ENCODE measurements at regions not wholly inside any gene's neighbourhood (a gene's known extent, or its start where the extent isn't known, plus 50 kb on each side); places are given as distances from the start of the nearest gene placed in this dataset.
"Not testable (repeated sequence)": the region's sequence is repeated elsewhere in the genome, so short reads cannot be mapped to it uniquely, and the experiment has no call there.

DNA sequence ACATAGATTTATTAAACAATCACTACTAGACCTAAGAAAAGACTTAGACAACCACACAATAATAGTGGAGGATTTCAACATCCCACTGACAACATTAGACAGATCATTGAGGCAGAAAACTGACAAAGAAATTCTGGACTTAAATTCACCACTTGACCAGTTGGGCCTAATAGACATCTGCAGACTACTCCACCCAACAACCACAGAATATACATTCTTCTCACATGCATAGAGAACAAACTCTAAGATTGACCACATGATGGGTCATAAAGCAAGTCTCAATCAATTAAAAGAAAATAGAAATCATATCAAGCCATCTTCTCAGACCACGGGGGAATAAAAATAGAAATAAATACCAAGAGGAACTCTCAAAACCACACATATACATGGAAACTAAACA, 136.7 kb upstream of the ARG1 start:
- Histone ChIP-seq H3K9ac (ENCODE audit: insufficient read depth in 1 of 2, low read length in 2 of 2) (no peak overlapping the region), H3K4me3 (no peak overlapping the region)

GRCh38 chr6:131443014-131443413, 130.0 kb upstream of the ARG1 start:
- Histone ChIP-seq H3K36me3 (ENCODE audit: control insufficient read depth in 4 of 4, insufficient read depth in 4 of 4, low read length in 4 of 4) (no peaks in the 10 kb centered on the region), H3K27me3 (ENCODE audit: control insufficient read depth in 3 of 3, insufficient read depth in 3 of 3, low read length in 2 of 3) (no peaks in the 10 kb centered on the region), H3K27ac (ENCODE audit: low read depth in 1 of 2, low read length in 1 of 2) (no peak overlapping the region), H3K9me3 (ENCODE audit: control insufficient read depth in 4 of 4, insufficient read depth in 3 of 4, low read length in 3 of 4) (no peaks in the 10 kb centered on the region), H3K9ac (ENCODE audit: insufficient read depth in 1 of 2, low read length in 2 of 2) (no peak overlapping the region), H3K4me3 (no peak overlapping the region), H3K4me1 (ENCODE audit: control insufficient read depth in 5 of 5, insufficient read depth in 5 of 5, low read length in 5 of 5) (peaks cover 0 to 7% (median 0%) of the 10 kb centered on the region in 5 donors)
- TF ChIP-seq, protein P1, sequence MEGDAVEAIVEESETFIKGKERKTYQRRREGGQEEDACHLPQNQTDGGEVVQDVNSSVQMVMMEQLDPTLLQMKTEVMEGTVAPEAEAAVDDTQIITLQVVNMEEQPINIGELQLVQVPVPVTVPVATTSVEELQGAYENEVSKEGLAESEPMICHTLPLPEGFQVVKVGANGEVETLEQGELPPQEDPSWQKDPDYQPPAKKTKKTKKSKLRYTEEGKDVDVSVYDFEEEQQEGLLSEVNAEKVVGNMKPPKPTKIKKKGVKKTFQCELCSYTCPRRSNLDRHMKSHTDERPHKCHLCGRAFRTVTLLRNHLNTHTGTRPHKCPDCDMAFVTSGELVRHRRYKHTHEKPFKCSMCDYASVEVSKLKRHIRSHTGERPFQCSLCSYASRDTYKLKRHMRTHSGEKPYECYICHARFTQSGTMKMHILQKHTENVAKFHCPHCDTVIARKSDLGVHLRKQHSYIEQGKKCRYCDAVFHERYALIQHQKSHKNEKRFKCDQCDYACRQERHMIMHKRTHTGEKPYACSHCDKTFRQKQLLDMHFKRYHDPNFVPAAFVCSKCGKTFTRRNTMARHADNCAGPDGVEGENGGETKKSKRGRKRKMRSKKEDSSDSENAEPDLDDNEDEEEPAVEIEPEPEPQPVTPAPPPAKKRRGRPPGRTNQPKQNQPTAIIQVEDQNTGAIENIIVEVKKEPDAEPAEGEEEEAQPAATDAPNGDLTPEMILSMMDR (IDR thresholded peaks at IDR 0.05; ENCODE audit: control extremely low read depth, extremely low read depth): no peak
- no peak for DNase-seq
- 92 to 93% methylated on average over 3 of the region's 3 CpGs for WGBS, 2 donors
- ATAC-seq (ENCODE audit: insufficient read depth, low FRiP score): no peak

More for the DNA sequence above, 136.7 kb upstream of the ARG1 start:
- TF ChIP-seq, protein P1 (IDR thresholded peaks at IDR 0.05; ENCODE audit: control extremely low read depth, extremely low read depth): no peak
- no peaks in the 10 kb centered on the region for H3K36me3 ChIP-seq (ENCODE audit: control insufficient read depth in 4 of 4, insufficient read depth in 4 of 4, low read length in 4 of 4)
- H3K27me3 ChIP-seq (ENCODE audit: control insufficient read depth in 3 of 3, insufficient read depth in 3 of 3, low read length in 2 of 3): no peaks in the 10 kb centered on the region
- DNase-seq (no peak), ATAC-seq (ENCODE audit: insufficient read depth, low FRiP score) (no peak)
- no peaks in the 10 kb centered on the region for H3K4me1 ChIP-seq (ENCODE audit: control insufficient read depth in 5 of 5, insufficient read depth in 5 of 5, low read length in 5 of 5)
- H3K27ac ChIP-seq (ENCODE audit: low read depth in 1 of 2, low read length in 1 of 2): no peak overlapping the region
- peaks cover 0 to 5% (median 0%) of the 10 kb centered on the region in 4 donors for H3K9me3 ChIP-seq (ENCODE audit: control insufficient read depth in 4 of 4, insufficient read depth in 3 of 4, low read length in 3 of 4)
- 70 to 77% methylated on average over 1 of the region's 1 CpG for WGBS, 2 donors

GRCh38 chr6:131443514-131443913, 129.5 kb upstream of the ARG1 start:
- Histone ChIP-seq H3K36me3 (ENCODE audit: control insufficient read depth in 4 of 4, insufficient read depth in 4 of 4, low read length in 4 of 4) (no peaks in the 10 kb centered on the region), H3K4me3 (no peak overlapping the region), H3K9ac (ENCODE audit: insufficient read depth in 1 of 2, low read length in 2 of 2) (no peak overlapping the region), H3K27ac (ENCODE audit: low read depth in 1 of 2, low read length in 1 of 2) (no peak overlapping the region), H3K4me1 (ENCODE audit: control insufficient read depth in 5 of 5, insufficient read depth in 5 of 5, low read length in 5 of 5) (peaks cover 0 to 7% (median 0%) of the 10 kb centered on the region in 5 donors), H3K27me3 (ENCODE audit: control insufficient read depth in 3 of 3, insufficient read depth in 3 of 3, low read length in 2 of 3) (no peaks in the 10 kb centered on the region), H3K9me3 (ENCODE audit: control insufficient read depth in 4 of 4, insufficient read depth in 3 of 4, low read length in 3 of 4) (no peaks in the 10 kb centered on the region)
- TF ChIP-seq, protein P1 (IDR thresholded peaks at IDR 0.05; ENCODE audit: control extremely low read depth, extremely low read depth): no peak
- ATAC-seq (ENCODE audit: insufficient read depth, low FRiP score) (no peak), DNase-seq (no peak)
- 73 to 81% methylated on average over 3 of the region's 3 CpGs for WGBS, 2 donors

DNA sequence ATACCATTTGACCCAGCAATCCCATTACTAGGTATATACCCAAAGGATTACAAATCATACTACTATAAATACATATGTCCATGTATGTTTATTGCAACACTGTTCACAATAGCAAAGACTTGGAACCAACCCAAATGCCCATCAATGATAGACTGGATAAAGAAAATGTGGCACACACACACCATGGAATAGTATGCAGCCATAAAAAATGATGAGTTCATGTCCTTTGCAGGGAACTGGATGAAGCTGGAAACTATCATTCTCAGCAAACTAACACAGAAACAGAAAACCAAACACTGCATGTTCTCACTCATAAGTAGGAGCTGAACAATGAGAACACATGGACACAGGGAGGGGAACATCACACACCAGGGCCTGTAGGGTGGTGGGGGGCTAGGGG, 127.7 kb upstream of the ARG1 start:
- ATAC-seq (ENCODE audit: insufficient read depth, low FRiP score); H3K4me1 ChIP-seq (ENCODE audit: control insufficient read depth in 5 of 5, insufficient read depth in 5 of 5, low read length in 5 of 5); DNase-seq; H3K36me3 ChIP-seq (ENCODE audit: control insufficient read depth in 4 of 4, insufficient read depth in 4 of 4, low read length in 4 of 4); H3K27ac ChIP-seq (ENCODE audit: low read depth in 1 of 2, low read length in 1 of 2); H3K9ac ChIP-seq (ENCODE audit: insufficient read depth in 1 of 2, low read length in 2 of 2); H3K4me3 ChIP-seq; H3K27me3 ChIP-seq (ENCODE audit: control insufficient read depth in 3 of 3, insufficient read depth in 3 of 3, low read length in 2 of 3); H3K9me3 ChIP-seq (ENCODE audit: control insufficient read depth in 4 of 4, insufficient read depth in 3 of 4, low read length in 3 of 4): not testable (repeated sequence)
